ENCODE measurements at regions not wholly inside any gene's neighbourhood (a gene's known extent, or its start where the extent isn't known, plus 50 kb on each side); places are given as distances from the start of the nearest gene placed in this dataset.
A peak's percentile ranks its signal among the peaks of the same experiment; 100 is the strongest.

- BruUV-seq (replicated peaks) = no TSS peak
- no peaks in the 10 kb centered on the region; the same call in none of the 2 replicates for H3K36me3 ChIP-seq (ENCODE audit: control insufficient read depth, insufficient read depth, low read length)
- TF ChIP-seq CTCF (IDR thresholded peaks at IDR 0.05; ENCODE audit: insufficient read depth in 1 of 2, low read depth in 1 of 2, low read length in 1 of 2, severe bottlenecking in 1 of 2, unreplicated experiment in 1 of 2) = no peak
- H3K27me3 ChIP-seq (replicated peaks; ENCODE audit: control insufficient read depth, insufficient read depth, low read length) = no peaks in the 10 kb centered on the region
- Mint-ChIP-seq H3K36me3 (ENCODE audit: insufficient read depth, unreplicated experiment) (peaks cover 10% of the 10 kb centered on the region), H3K9me3 (ENCODE audit: unreplicated experiment) (peaks cover 21% of the 10 kb centered on the region), H3K4me1 (ENCODE audit: low read depth, unreplicated experiment) (peaks cover 19% of the 10 kb centered on the region), H3K4me3 (ENCODE audit: unreplicated experiment) (no peak overlapping the region), H3K27ac (ENCODE audit: unreplicated experiment) (no peak overlapping the region), H3K27me3 (ENCODE audit: insufficient read depth, unreplicated experiment) (no peaks in the 10 kb centered on the region)
- ChIA-PET CTCF (no interaction called here), POLR2A (no interaction called here)
- DNase-seq = peak in 1 of 2 experiments; percentile 36
- H3K4me3 ChIP-seq (ENCODE audit: low read depth, low read length) = no peak overlapping the region
- peaks cover 31% of the 10 kb centered on the region for H3K4me1 ChIP-seq
- peaks cover 41% of the 10 kb centered on the region for H3K9me3 ChIP-seq
- intact Hi-C loops (cut with micrococcal nuclease; ENCODE audit: unreplicated experiment) = no loop called here
Measured at GRCh38 chr15:75143738-75144334, 57.8 kb upstream of the C15orf39 start.

DNA sequence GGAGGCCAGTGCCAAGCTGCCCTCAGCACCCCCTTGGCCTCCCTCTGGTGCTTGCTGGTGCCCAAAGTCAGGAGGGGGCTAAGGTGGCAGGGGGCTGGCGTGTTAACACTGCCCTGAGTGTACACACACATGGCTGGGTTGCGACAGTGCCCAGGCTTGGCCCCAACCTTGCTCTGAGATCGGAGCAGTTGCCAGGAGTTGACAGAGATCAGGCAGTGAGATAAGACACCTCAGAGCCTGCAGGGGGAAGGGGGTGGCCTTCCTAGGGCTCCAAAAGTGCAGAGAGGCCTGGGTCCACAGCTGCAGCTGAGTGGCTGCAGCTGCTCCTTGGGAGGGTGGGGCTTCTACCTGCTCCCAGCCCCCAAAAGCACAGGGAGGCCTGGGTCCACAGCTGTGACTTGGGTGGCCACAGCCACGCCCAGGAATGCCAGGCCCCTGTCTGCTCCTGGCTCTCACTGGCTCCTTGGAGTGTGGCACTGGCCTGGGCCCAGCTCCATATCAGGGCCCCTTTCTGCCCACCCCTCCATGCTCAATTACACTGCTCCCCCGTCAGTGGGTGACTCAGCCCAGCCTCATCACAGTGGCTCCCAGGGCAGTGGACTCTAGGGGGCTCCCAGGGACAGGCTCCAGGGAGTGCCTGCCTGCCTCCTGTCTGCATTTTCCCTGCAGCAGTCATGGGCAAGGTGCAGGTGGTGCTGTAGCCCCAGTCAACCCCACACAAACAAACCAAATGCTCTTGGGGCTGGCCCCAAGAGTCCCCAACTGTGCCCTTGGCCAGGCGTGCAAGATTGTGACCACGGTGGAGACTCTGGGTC, 56.4 kb upstream of the C15orf39 start:
- Mint-ChIP-seq H3K4me1 (ENCODE audit: low read depth, unreplicated experiment) (peaks cover 11% of the 10 kb centered on the region), H3K9me3 (ENCODE audit: unreplicated experiment) (peaks cover 21% of the 10 kb centered on the region), H3K27ac (ENCODE audit: unreplicated experiment) (no peak overlapping the region), H3K36me3 (ENCODE audit: insufficient read depth, unreplicated experiment) (peaks cover 8% of the 10 kb centered on the region), H3K27me3 (ENCODE audit: insufficient read depth, unreplicated experiment) (no peaks in the 10 kb centered on the region), H3K4me3 (ENCODE audit: unreplicated experiment) (no peak overlapping the region)
- no TSS peak for BruUV-seq (replicated peaks)
- H3K4me3 ChIP-seq (ENCODE audit: low read depth, low read length) = no peak overlapping the region
- peak in 1 of 2 experiments; percentile 30 for DNase-seq
- no peaks in the 10 kb centered on the region for H3K27me3 ChIP-seq (replicated peaks; ENCODE audit: control insufficient read depth, insufficient read depth, low read length)
- peaks cover 17% of the 10 kb centered on the region for H3K4me1 ChIP-seq
- ChIA-PET POLR2A (no interaction called here), CTCF (no interaction called here)
- intact Hi-C loops (cut with micrococcal nuclease; ENCODE audit: unreplicated experiment) = no loop called here
- H3K9me3 ChIP-seq = peaks cover 44% of the 10 kb centered on the region
- H3K36me3 ChIP-seq (ENCODE audit: control insufficient read depth, insufficient read depth, low read length) = no peaks in the 10 kb centered on the region; the same call in none of the 2 replicates
- TF ChIP-seq CTCF (IDR thresholded peaks at IDR 0.05; ENCODE audit: insufficient read depth in 1 of 2, low read depth in 1 of 2, low read length in 1 of 2, severe bottlenecking in 1 of 2, unreplicated experiment in 1 of 2) = no peak

DNA sequence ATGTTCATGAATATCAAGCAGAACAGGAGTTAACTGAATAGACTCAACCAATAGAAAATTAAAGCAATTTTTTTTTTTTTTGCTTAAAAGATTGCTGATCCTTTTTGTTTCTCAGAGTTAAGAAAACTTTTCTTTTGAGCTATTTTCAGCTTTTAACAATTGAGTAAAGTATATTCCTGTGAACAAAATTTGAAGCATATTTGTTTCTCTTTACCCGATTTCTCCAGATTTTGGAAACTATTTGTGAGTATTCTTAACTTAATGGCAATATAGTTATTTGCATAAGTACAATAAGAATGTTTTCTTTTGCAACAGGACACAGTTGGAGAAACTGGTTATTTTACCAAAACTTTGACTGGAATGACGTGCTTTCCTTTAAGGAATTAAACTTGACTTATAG, 53.4 kb upstream of the C15orf39 start:
- no peak for DNase-seq
- H3K4me3 ChIP-seq (ENCODE audit: low read depth, low read length) = no peak overlapping the region
- no peaks in the 10 kb centered on the region; the same call in 1 of the 2 replicates for H3K36me3 ChIP-seq (ENCODE audit: control insufficient read depth, insufficient read depth, low read length)
- peaks cover 10% of the 10 kb centered on the region for H3K9me3 Mint-ChIP-seq (ENCODE audit: unreplicated experiment)
- no peak overlapping the region for H3K27ac Mint-ChIP-seq (ENCODE audit: unreplicated experiment)
- no peak for TF ChIP-seq CTCF (IDR thresholded peaks at IDR 0.05; ENCODE audit: insufficient read depth in 1 of 2, low read depth in 1 of 2, low read length in 1 of 2, severe bottlenecking in 1 of 2, unreplicated experiment in 1 of 2)
- H3K27me3 ChIP-seq (replicated peaks; ENCODE audit: control insufficient read depth, insufficient read depth, low read length) = no peaks in the 10 kb centered on the region
- ChIA-PET CTCF (interaction anchor here (0.7 kb wide), 1 partner anchor 31 kb away, joined by 3 read pairs; no protein-coding TSS in a partner anchor), POLR2A (no interaction called here)
- no peaks in the 10 kb centered on the region for H3K36me3 Mint-ChIP-seq (ENCODE audit: insufficient read depth, unreplicated experiment)
- H3K4me3 Mint-ChIP-seq (ENCODE audit: unreplicated experiment) = no peak overlapping the region
- H3K4me1 ChIP-seq = peaks cover 5% of the 10 kb centered on the region
- intact Hi-C loops (cut with micrococcal nuclease; ENCODE audit: unreplicated experiment) = no loop called here
- H3K4me1 Mint-ChIP-seq (ENCODE audit: low read depth, unreplicated experiment) = no peaks in the 10 kb centered on the region
- no peaks in the 10 kb centered on the region for H3K27me3 Mint-ChIP-seq (ENCODE audit: insufficient read depth, unreplicated experiment)
- BruUV-seq (replicated peaks) = no TSS peak
- H3K9me3 ChIP-seq = peaks cover 28% of the 10 kb centered on the region

Data from Caco-2 (cell line).